Brain pericyte (primary cell): ENCODE measurements at regions not wholly inside any gene's neighbourhood (a gene's known extent, or its start where the extent isn't known, plus 50 kb on each side); places are given as distances from the start of the nearest gene placed in this dataset.

Experiments
- DNase-seq: peaks from one replicate; pipeline ENCODE4 v3.0.0-alpha.2; 2012; ENCODE audit warnings: low read depth, low spot score

DNA sequence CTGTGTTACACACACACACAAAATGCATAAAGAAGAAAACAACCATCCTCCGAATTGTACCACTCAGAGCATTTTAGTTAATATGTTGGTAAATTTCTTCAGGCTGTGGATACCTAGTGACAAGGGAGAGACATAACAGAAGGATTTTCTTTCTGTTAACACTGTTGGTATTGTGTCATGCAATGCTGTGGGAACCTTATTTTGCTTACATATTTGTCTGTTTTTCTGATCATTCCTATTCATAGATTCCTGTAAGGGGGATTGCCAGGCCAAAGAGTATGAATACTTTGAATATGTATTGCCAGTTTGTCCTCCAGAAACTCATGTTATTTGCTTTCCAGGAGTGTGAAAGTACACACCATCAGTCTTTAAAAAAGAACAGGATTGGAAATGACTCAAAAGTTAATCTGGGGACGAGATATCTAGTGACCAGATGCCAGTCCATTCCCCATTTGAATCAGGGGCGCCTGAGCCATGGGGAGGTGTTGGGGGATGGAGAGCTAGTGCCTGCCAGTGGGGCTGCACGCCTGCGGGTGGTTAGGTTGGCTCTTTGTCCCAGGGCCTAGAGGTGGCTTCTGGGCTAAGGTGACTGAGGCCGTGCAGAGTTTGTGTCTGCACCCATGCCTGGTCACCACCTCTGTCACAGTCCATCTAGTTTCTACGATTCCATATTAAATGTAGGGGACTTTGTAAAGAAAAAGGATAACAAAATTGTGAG lies 142.0 kb downstream of the PTPN20 start:
- no peak for DNase-seq

GRCh38 chr10:47054974-47055373 lies 143.7 kb downstream of the PTPN20 start:
- no peak for DNase-seq

- DNase-seq: no peak
Observed at GRCh38 chr10:47055386-47056246, 144.4 kb downstream of the PTPN20 start.

DNA sequence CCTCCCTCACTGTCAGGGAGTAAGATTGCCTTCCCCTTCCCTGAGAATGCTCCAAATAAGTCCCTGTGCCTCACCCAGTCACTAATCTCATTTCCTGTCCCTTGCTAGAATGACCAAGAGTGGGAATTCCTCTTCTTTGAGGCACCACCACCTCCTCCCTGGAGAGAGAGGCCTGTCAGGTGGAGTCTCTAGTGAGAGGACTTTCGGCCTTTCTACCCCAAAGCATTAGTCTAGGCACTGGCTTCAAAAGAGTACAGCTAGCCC lies 145.0 kb downstream of the PTPN20 start:
- no peak for DNase-seq

DNA sequence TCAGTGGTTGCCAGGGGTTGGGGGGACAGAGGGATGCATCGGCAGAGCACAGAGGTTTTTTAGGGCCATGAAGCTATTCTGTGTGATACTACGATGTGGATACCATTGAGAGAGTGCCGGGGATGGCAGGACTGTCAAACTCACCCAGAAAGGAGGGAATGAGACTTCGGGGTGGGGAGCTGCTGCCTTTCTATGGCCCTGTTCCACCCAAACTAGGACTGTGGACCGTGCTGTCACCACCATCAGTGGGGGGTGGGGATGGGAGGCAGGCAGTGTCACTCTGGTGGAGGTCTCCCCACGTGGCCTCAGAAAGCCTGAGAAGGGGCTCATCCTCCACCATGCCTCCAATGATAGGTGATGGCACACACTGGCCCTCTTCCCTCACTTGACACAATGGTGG lies 146.2 kb downstream of the PTPN20 start:
- no peak for DNase-seq

- no peak for DNase-seq
Observed at GRCh38 chr10:47058032-47058702, 146.9 kb downstream of the PTPN20 start.

GRCh38 chr10:47058961-47059391 lies 147.7 kb downstream of the PTPN20 start:
- DNase-seq: no peak

DNA sequence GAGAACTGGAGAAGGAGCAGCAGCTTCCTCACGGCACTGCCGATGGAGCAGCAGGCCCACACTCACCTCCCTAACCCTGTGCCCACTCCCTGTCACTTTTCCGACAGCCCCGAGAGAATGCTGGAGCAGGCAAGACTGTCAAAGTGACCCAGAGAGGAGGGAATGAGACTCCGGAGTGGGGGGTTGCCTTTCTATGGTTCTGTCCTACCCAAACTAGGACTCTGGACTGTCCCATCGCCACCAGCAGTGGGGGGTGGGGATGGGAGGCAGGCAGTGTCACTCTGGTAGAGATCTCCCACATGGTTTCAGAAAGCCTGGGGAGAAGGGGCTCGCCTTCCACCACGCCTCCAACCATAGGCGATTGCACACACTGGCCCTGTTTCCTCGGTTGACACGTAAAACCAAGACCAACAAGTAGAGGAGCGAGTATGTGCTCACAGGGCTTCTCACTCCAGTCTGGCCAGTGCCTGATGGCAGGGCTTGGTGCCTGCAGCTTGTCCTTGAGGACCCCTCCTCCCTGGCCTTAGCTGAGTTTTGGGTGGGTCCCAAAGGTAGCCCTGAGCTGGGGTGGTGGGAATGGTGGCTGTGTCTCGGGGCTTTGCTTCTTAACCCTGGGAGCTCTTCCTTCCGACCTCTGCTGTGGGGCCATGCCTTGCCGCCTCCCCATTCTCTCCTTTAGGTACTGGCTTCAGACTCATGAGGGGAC lies 148.5 kb downstream of the PTPN20 start:
- no peak for DNase-seq

- DNase-seq: no peak
Observed at GRCh38 chr10:47060356-47060755, 149.1 kb downstream of the PTPN20 start.

- no peak for DNase-seq
Observed at GRCh38 chr10:47060993-47061500, 149.8 kb downstream of the PTPN20 start.

DNA sequence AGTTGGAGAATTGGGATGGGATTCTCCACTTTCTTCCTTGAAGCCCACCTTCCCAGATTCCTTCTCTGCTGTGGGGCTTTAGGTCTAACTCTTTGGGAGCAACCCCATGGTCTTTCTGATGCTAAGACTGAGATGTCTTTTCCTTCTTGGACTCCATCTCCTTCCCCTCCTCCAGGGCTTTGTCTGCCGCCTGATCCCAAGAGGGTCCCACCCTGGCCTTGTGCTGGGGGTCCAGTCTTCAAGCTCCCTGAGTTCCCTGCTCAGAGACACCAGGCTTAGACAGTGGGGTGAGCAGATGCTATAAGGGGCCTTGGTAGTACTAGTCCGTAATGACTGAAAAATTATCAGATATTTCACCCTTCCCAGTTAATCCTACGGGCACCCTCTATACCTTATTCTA lies 150.5 kb downstream of the PTPN20 start:
- DNase-seq: no peak

DNA sequence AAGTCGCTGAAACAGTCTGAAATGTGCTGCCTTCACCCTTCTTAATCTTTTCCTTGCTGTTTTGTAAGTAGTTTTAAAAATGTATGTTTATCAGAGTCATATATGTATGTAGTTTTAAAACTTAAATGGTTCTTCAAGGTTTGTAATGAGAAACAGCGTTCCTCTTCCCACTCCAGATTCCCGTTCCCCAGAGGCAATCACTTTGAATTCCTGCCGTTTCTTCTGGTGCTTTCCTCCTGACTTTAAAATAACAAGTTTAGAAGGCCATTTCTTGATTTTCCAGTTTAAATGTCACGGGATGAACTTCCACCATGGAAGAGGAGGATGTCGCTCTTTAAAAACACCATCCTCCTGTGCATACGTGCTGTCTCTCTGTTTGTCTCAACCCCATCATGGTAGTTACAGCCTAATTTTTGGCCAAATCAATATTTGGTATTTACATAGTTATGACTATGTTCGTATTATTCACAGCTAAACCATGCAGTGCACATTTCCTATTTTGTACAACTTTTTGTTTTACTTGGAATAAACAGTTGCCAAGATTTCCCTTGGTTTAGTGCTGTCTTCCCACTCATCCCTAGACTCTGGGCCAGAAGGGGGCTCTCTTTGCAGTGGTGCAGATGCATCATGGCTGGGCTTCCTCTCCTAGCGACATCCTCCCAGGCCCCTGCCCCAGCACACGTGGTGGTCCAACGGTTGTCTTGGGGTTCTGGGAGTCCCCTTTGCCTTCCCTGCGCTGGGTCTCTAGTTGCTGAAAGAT lies 151.4 kb downstream of the PTPN20 start:
- no peak for DNase-seq

DNA sequence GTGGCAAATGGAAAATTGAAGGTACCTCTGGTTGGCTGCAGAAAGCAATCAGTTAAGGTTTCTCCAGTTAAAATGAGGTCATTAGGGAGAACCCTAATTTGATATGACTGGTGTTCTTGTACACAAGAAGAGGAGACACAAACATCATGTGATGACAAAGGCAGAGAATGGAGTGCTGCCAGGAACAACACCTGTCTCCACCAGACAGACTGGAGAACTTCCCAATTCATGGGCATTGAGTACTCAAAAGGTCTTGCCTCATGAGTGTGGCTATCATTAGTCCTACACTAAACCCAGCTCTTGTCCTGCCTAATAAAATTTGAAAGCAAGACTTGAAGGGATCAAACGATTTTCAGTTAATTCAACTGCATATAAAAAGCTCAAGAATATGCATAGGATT lies 152.6 kb downstream of the PTPN20 start:
- no peak for DNase-seq

GRCh38 chr10:47065903-47066302 lies 154.7 kb downstream of the PTPN20 start:
- no peak for DNase-seq

DNA sequence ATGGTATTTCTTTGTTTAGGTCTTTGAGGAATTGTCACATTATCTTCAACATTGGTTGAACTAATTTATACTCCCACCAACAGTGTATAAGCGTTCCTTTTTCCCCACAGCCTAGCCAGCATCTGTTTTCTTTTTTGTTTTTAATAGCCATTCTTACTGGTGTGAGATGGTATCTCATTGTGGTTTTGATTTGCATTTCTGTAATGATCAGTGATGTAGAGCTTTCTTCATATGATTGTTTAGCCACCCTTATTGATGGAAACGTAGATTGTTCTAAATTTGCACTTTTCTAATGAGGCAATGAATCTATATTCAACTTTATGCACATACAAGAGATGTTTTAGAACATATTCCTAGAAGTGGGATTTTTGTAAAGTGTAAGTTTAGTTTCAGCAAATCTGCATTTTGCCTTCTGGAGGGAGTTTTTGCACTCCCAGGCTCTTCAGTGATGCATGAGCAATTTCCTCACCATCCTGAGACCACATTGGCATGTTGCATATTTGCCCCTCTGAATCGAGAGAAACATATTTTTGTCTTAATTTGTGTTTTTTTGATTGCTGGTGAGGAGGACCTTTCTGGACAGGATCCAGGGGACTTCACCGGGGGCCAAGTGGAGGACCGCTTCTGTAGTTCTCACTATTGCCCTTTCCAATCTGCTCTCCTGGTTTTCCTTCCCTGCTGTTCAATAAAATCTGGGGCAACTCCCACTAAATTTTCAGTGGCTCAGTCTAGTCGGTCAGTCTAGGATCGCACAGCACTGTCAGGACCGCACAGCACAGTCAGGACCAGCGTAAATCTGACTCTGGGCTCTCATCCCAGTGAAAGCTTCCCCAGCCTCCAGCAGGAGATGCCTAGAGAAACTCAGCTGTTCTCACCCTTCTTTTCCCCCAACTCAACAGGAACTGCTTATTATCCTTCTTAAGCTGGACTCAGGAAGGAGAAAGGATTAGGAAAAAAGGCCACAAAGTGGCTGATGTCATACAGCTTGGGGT lies 157.0 kb downstream of the PTPN20 start:
- no peak for DNase-seq

- no peak for DNase-seq
Observed at GRCh38 chr10:47070541-47070940, 159.3 kb downstream of the PTPN20 start.

DNA sequence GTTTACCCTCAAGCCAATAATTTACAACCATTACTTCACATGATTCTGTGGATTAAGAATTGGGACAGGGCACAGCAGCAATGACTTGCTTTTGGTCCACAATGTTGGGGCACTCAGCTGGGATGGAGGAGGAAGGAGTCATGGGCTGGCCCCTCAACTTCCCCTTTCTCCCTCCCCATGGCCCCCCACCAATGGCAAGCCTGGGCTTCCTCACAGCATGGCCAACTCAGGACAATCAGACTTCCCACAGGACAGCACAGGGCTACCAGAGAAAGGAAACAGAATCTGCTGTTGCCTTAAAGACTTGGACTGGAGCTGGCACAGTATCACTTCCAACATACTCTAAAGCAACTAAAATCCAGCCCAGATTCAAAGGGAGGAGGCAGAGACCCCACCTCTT lies 160.7 kb downstream of the PTPN20 start:
- no peak for DNase-seq

DNA sequence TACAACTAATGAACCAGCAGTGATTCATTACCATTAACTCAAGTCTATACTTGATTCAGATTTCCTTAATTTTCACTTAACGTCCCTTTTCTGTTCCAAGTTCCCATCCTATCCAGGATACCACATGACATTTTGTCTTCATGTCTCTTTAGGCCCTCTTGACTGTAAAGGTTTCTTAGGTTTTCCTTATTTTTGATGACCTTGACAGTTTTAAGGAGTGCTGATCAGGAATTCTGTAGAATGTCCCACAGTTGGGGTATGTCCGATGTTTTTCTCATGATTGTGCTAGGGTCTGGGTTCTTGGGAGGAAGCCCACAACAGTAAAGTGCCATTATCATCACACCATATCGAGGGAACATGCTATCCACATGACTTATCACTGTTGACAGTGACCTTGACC lies 162.7 kb downstream of the PTPN20 start:
- no peak for DNase-seq

DNA sequence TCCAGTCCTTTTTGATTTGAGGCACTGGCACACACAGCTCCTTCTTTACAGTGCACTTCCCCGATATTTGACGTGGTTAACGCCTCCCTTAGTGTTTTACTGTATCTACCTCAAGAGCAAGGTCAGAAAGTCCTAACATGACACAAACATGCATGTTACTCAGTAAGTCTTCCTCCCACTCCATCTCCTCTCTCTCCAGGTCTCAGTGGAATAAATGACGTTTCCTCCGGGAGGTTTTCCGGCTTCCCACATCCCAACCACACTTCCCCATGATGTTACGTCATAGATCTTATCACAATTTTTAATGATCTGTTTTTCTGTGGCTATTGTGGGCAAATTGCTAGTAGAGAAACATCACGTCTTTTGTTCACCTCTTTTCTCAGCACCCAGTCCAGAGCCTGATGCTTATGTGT lies 165.7 kb downstream of the PTPN20 start:
- no peak for DNase-seq

DNA sequence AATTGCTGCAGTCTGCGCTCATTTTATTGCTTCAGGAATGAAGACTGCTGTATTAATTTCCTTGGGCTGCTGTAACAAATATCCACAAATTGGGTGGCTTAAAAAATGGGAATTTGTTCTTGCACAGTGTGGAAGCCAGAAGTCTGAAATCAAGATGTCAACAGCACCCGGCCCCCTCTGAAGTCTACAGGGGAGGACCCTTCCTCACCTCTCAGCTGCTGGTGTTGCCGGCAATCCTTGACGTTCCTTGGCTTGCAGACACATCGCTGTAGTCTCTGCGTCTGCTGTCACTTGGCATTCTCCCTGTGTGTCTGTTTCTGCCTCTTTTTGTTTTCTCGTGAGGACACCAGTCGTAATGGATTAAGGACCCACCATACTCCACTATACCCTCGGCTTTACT lies 166.2 kb downstream of the PTPN20 start:
- DNase-seq: no peak
